NCI-H2227 (cell line): ENCODE measurements at regions not wholly inside any gene's neighbourhood (a gene's known extent, or its start where the extent isn't known, plus 50 kb on each side); places are given as distances from the start of the nearest gene placed in this dataset.

ENCODE experiments used
- DNase-seq: peaks from one replicate; lab custom pipeline; 2025; ENCODE audit not compliant: unreplicated experiment; lab: John Stamatoyannopoulos, UW

DNA sequence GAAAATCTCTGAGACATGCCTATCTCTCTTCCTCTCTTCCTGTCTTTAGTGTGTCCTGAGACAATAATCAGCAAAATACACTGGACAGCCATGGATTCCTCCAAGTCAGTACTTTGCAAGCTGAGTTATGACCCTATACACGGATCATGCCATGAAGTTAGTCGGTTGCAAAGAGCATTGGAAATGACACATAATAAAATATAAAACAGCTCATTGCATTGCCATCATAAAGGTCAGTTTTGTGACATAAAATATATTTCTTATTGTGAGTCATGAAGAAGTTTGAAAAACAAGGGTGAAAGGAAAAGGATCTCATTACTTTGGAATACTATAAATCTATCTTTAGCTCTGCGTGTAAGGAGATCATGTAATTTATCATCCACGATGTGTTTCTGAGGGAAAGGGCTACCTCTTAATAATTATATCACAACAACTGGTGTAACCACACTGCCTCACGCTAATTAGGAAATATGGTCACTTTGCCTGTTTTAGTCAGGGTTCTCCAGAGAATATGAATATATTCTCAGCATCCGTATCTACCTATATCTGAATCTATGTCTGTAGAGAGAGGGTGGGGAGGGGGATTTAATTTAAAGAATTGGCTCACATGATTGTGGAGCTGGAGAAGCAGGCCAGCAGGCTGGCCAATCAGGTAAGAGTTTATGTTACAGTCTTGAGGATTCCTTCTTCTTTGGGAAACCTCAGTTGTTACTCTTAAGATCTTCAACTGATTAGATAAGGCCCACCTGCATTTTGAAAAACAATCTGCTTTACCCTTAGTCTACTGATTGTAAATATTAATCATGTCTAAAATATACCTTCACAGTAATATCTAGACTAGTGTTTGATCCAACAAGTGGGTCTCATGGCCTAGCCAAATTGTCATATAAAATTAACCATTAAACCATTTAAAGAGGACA lies 198.8 kb downstream of the FAT3 start:
- no peak for DNase-seq

DNA sequence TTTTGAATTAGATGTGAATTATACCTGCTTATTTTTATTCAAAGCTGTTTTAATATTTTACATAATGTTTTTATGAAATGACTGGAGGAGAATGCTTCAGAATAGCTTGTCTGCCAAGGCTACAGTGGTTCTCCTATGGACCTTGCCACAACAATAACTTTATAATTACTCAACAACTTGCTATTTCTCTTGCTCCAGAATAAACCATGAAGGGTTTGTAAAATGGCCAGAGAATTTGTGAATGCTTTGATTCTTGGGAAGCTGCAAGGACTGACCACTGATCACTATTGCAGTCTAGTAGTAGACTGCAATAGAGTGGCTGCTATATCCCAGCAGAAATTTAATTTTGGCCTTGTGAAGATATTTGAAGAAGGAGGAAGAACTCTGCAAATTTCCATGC lies 199.7 kb downstream of the FAT3 start:
- DNase-seq: no peak

DNA sequence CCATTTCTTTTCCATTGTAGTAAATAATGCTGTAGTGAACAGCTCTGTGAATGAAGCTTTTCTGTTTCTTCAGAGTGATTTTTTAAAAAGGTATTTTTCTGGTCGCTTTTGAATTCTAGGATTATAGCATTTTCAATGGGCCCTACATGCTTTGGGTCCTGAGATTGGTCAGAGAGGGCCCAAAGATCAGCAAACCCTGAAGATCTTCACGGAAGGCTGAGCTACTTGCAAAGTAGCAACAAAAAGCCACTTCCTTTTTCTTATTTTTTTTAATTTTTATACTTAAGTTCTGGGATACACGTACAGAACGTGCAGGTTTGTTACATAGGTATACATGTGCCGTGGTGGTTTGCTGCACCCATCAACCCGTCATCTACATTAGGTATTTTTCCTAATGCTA lies 200.5 kb downstream of the FAT3 start:
- DNase-seq: no peak

DNA sequence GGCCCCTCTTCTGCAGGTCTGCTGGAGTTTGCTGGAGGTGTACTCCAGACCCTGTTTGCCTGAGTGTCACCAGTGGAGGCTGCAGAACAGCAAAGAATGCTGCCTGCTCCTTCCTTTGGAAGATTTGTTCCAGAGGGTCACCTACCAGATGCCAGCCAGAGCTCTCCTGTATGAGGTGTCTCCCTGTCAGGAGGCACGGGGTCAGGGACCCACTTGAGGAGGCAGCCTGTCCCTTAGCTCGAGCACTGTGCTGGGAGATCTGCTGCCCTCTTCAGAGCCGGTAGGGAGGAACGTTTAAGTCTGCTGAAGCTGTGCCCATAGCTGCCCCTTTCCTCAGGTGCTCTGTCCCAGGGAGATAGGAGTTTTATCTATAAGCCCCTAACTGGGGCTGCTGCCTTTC lies 207.9 kb downstream of the FAT3 start:
- DNase-seq: no peak

DNA sequence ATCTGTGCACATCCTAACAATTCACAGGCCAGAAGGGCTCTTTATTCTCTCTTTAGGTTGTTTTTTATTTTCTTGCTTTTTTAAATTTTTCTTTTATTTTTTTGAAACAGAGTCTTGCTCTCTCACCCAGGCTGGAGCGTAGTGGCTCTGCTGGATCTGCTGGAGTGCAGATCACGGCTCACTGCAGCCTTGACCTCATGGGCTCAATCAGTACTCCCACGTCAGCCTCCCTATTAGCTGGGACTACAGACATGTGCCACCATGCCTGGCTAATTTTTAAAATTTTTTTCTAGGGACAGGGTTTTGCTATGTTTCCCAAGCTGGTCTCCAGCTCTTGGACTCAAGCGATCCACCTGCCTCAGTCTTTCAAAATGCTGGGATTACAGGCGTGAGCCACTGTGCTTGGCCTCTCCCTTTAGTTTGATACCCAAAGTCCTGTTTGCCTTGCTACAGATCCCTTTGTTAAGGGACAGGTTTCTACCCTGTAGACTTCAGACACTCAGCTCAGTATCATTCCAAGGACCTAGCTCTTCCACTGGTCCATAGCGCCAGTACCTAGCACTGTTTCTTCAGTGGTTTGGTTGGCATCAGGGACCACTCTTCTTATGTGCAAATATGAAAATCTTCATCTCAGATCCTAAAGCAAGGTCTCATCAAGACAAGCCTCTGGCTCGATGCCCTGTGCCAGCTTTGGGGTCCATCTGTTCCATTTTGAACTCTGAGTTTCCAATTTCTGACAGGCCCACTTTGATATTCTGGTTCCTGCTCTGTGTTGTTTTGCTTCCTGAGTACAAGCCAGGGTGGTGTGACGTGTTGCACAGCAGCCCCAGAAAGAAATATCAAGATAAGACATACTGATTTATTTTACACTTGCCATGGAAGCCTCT lies 211.7 kb downstream of the FAT3 start:
- no peak for DNase-seq

DNA sequence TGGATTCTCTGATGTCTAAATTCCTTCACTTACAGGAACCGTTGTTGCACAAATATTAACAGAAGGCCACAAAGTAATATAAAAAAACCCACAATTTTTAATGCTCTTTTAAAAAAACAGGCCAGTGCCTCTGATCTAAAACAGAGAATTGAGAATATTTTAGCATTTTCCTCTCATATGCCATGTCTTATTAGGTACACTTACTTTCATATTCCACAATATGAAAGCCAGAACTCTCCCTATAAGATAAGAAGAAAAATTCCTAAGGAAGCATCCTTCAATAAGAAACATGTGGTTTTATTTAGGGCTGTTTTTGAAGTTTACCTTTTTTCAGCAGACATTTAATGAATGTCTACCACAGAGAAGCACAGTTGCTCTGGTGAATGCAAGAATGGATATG lies 214.5 kb downstream of the FAT3 start:
- DNase-seq: no peak

DNA sequence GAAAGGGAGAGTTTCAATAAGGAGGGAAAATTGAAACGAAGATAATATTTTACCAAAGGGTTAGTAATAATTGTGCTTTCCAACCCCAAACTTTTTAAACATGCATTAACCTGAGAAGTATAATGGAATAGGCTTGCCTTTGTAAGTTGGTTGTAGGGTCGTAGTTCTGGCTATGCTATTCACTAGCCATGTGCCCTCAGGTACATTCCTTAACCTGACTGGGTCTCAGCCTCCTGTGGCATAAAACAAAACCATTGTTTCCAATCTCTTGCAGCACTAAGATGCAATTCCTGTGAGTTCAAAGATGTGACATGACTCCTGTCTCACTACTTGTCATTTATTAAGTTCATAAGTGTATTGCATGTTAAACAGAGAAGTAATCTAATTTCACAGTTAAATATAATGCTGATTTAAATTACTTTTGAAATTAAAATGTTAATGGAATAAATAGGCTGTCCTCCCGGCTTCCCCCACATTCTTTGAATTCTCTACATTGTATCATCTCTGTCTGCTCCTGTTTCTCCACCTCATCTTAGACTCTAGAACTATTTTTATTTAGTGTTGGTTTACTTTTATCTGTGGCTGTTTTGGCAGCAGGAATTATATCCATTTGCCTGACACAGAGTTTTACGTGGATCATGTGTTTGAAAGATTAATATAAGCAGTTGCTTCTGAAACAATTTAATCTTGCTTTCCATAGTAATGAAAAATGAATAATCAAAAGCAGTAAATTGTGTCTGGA lies 216.3 kb downstream of the FAT3 start:
- no peak for DNase-seq

DNA sequence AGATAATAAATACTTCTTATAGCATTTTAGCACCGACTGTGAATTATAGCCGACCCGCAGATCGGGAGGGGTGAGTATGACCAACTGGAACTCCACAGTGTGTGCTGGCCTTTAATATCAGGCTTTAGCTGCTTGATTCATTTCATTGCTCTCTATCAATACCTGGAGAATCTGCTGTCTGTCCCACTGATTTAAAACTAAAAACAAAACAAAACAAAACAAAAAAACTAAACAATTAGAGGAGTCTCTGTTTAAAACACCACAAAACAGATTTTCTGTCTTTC lies 216.8 kb downstream of the FAT3 start:
- no peak for DNase-seq

DNA sequence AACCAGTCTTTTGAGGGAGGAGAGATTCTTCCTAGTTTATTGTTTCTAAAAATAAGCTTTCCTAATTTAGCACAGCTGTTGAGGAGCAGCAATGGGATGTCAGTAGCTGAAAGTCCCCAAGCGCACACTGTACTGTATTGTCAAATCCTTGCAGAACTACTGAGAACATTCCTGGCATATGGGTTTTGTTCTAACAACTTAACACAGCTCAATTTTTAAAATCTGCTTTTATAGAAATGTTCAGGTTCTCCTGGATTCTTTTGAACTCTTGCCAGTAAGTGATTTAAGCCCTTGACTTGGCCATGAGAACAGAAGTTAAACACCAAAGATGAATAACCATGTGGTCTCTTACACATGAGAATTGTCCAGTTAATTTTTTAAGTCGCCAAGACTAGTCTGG lies 218.6 kb downstream of the FAT3 start:
- no peak for DNase-seq

DNA sequence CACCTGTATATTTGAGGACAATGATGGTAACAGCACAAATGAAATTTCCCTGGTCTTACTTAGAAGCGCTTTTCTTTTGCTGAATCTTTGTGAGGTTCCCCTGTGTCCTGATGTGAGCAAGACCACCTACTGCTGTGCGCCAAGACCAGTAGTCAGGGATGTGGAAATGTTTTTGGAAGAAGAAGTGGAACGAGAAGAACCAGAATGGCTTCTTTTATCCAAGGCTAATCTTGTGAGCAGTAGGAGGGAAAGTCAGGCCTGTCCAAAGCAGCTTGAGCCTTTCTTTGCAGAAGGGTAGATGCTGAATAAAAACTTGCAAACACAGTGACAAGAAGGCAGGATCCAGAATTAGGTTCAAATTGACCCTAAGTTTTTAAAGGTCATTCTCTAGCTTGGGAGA lies 223.0 kb downstream of the FAT3 start:
- no peak for DNase-seq

DNA sequence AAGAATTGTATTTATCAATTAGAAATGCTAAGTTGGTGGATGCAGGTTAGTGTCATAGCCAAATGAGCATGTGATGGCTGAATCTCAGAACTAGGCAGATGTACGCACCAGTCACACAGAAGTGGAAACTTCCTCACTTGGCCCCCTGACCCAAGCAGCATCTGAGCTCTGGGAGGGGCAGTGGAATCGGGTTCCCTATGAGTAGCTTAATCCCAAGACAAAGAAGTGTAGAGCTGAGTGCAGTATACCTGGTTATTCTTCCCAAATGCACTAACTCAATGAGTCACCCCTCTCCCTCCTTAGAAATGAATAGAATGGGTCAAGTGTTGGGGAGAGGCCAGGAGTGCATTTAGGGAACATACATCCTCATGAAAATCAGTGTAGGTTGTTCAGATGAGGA lies 224.6 kb downstream of the FAT3 start:
- DNase-seq: no peak

DNA sequence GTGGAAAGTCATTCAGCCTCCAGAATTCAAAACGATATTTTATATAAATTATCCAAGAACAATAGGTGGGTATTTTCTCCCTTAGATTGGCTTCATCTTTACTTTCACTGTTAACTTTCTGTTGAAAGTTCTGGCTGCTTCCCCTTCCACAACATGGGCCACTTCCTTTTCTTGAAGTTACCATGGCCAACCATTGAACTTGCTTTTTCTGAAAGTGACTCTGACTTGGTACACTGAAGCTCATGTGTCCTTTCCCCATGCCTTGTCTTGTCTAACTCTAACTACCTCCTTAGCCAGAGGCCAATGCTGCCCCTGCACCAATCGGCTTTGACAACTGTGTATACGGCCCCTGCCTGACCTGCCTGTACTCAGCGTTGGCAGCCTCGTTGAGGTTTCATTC lies 225.2 kb downstream of the FAT3 start:
- no peak for DNase-seq

DNA sequence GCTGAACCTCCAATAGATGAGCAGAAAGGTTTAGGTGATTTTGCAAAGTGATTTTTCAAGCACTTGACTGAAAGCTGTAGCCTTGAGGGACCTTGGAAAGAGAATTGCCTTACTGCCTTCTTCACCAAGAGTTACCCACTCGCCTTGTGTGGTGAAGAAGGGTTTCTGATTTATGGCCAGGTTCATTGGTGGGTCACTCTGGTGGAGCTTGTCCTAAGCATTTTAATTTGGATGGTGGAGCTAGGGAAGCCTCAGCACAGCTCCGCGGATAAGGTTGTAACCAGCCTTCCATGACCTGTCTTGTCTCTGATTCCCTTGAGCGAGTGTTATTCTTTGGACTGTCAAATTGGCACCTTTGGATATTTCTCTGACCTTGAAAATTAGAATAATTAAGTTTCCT lies 226.4 kb downstream of the FAT3 start:
- DNase-seq: no peak

DNA sequence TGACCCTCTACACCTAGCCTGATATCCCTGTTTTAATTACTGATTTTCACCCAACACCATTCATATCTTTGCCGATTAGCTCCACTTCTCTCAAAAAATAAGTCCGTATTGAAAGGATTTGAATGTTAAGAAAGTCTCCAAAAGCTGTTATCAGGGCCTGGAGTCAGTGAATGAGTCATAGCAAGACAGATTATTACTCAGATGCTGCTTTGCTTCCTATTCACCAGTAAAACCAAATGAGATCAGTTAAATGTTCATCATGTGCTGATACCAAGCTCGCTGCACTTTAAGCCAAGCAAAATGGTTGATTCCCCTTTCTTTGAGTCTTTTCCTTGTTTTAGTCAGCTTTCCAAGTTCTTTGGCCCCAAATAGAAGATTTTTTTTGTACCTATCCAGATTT lies 228.4 kb downstream of the FAT3 start:
- no peak for DNase-seq

DNA sequence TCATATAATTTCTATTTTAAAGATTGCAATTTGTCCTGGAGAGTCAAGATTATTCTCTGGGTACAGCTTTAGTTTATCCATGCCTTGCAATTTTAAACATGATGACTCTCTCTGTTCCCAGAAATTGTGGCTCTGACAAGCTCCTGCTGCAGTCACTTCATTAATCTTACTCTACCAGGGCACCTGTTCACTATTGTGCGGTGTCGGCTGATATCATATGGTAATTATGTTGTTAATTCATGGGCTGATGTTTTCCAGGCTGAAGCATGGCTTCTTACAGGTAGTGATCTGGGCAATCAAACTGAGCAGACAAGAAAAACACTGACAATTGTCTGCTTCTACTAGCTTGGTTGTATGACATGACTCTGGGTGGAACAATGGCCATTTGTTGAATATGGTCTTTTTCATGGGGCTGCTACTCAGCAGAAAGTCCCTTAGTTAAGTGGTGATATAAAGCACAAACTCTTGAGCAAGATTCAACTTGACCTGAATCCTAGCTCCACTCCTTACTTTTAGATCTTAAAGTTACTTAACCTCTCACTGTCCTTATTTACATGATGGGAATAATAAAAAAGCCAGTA lies 230.7 kb downstream of the FAT3 start:
- no peak for DNase-seq

DNA sequence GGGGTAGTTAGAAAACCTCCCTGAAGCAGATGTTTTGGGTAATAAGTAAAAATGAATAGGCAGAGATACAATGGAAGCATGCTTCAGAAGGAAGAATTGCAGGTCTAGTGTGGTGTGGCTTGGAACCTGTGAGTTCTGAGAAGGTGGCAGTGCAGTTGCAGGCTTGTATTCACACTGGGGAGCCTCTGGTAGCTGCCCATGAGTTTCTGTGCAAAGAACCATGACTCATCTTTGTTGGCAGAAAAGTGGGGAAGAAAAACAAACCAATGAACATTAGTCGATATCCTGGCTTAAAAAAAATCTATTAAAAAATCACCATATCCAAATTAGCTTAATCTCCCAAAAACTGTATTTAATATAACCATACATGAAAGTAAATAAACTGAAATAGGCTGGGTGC lies 232.6 kb downstream of the FAT3 start:
- DNase-seq: no peak

DNA sequence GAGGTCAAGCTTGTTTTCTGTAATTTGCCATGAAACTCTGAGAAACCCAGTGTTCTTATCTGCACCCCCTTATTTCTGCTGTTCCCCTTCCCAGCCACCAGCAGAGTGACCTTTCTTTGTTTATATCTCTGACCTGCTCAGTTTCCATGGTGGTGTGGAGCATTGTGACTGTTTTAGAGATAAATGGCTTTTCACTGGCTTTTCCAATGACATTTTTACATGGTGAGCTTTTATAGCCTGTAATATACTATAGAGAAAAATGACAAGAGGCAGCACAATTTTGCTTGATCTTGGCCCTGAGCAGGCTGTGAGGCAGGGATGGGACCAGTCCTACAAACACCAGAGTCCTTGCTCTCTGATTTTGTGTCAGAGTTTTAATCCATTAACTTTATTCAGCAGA lies 233.9 kb downstream of the FAT3 start:
- DNase-seq: peak; percentile 40

DNA sequence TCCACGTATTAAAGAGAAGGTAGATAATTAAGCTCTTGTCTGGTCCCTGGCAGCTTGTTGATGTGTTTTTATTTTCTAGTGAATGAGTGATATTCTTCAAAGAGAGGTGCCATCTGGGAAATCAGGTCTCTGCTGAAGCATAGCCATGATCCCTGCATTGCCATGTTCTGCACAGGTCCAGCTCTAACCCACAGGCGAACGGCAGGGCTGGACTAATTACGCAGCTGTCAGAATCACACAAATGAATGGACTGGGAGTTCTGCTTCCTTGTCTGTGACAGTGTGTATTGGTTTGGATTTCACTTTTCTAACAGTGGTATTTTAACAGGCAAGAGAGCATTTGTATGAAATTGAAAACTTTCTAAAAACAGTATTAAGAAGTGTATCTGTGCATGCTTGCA lies 235.6 kb downstream of the FAT3 start:
- no peak for DNase-seq

DNA sequence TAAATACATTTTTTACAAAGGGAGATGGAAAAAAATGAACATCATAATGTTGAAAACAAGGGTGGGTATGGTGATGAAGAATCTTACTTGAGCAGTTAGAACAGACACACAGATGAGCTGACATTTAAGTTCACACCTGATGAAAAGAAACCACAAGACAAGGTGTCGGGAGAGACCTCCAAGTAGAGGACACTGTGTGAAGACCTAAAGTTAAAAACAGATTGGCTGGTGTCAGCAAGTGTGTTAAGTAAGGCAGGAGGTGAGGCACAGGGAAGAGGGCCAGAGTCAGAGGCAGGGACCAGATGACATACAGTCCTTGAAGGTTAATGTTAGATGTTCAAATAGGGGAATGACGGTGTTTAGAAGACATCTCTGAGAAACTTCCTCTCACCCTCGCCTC lies 236.8 kb downstream of the FAT3 start:
- no peak for DNase-seq

DNA sequence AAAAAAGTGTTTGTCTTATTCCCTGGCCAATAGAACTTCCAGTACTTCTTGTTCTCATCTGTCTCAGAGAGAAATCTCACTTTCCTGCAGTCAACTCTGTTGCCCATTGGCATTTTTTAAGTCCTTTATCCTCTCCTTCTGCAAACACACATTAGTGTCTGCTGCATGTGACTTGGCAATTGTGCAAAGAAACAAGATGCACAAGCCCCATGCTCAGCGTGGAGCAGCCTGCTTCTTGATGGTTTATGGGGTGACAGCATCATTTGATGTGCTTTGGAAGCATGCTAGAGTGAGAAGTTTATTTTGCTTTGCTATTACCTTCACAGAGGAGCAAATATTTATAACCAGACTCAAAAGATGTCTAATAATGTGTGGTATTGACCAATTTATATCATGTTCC lies 238.2 kb downstream of the FAT3 start:
- DNase-seq: no peak

DNA sequence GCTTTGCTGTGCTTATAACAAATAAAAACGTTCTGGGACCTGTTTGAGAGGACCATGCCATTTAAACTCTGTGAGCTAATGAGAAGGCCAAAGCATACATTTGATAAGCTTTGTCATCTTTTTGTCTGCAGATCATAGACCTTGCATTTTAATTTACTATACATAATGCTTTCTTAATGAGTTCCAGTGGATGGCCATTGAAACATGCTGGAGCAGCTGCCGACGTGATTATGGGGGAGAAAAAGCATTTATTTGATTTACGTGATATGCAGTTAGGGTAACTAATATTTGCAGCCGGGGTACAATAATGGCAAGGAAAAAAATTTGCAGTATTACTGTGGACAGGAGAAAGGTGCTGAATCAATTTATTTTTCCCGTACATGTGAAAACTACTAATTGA lies 240.2 kb downstream of the FAT3 start:
- no peak for DNase-seq
